Panc1 (cell line): ENCODE measurements at regions not wholly inside any gene's neighbourhood (a gene's known extent, or its start where the extent isn't known, plus 50 kb on each side); places are given as distances from the start of the nearest gene placed in this dataset.

ENCODE experiments used
- CTCF ChIP-seq: fragments of 450-650 bp; IDR thresholded peaks from 2 replicates; pipeline ENCODE4 v1.5.1; 2017; ENCODE audit warnings: mild to moderate bottlenecking
- POLR2AphosphoS5 ChIP-seq: IDR thresholded peaks from 2 replicates; pipeline ENCODE4 v1.6.1; 2012; ENCODE audit warnings: mild to moderate bottlenecking, low read depth, low read length, moderate library complexity
- REST ChIP-seq, 2 experiments: IDR thresholded peaks; 2 replicates each; pipeline ENCODE4 v1.6.1; 2011 to 2012; ENCODE audit warnings: low read depth in 2 of 2, control low read depth in 1 of 2, low read length in 1 of 2, mild to moderate bottlenecking in 1 of 2, moderate library complexity in 1 of 2; ENCODE audit not compliant: insufficient read depth in 1 of 2
- SIN3A ChIP-seq: IDR thresholded peaks from 2 replicates; pipeline ENCODE4 v1.6.1; 2012; ENCODE audit warnings: low read depth, mild to moderate bottlenecking, low read length, moderate library complexity, borderline replicate concordance; ENCODE audit not compliant: insufficient read depth
- TCF7L2 ChIP-seq: IDR thresholded peaks from 2 replicates; pipeline ENCODE4 v1.6.1; 2011; ENCODE audit warnings: mild to moderate bottlenecking, low read depth, low read length, inconsistent platforms

- TF ChIP-seq CTCF: peak; percentile 81
- no peak for TF ChIP-seq TCF7L2
- TF ChIP-seq POLR2AphosphoS5: no peak
- no peak for TF ChIP-seq REST (IDR thresholded peaks at IDR 0.05; ENCODE audit: insufficient read depth in 1 of 2, low read depth in 2 of 2, low read length in 1 of 2)
- TF ChIP-seq SIN3A: no peak
These were observed 66.5 kb upstream of the SH3GL3 start for GRCh38 chr15:83380682-83381081.
